Gastroesophageal sphincter (tissue), 4 donors: ENCODE measurements at regions not wholly inside any gene's neighbourhood (a gene's known extent, or its start where the extent isn't known, plus 50 kb on each side); places are given as distances from the start of the nearest gene placed in this dataset.

Source experiments
- ATAC-seq: fragments of 150-250 bp; one replicate; pipeline ENCODE4 v1.9.1; 2016; ENCODE audit warnings: mild to moderate bottlenecking, moderate library complexity
- H3K27ac ChIP-seq, 4 donors: fragments of 200-600 bp; sonication (generic) in 3 of 4; 1 replicate in 3 of 4; 2 replicates in 1 of 4; pipeline ENCODE4 v1.5.1; 2016 to 2019
- H3K27me3 ChIP-seq: fragments of 200-600 bp; sonication (generic); one replicate; pipeline ENCODE4 v1.5.1; 2019
- H3K36me3 ChIP-seq, 2 donors: fragments of 200-600 bp; sonication (generic); one replicate each; pipeline ENCODE4 v1.5.1; 2019; ENCODE audit warnings: control low read depth in 1 of 2
- H3K4me1 ChIP-seq, 3 donors: fragments of 200-600 bp; sonication (generic); 1 replicate in 2 of 3; 2 replicates in 1 of 3; pipeline ENCODE4 v1.5.1; 2016 to 2019; ENCODE audit warnings: control low read depth in 2 of 3
- H3K4me3 ChIP-seq, 2 donors: fragments of 200-600 bp; sonication (generic); one replicate each; pipeline ENCODE4 v1.5.1; 2019; ENCODE audit warnings: mild to moderate bottlenecking in 1 of 2, moderate library complexity in 1 of 2
- H3K9me3 ChIP-seq, 3 donors: fragments of 200-600 bp; sonication (generic); one replicate each; pipeline ENCODE4 v1.5.1; 2017 to 2019; ENCODE audit warnings: control low read depth in 2 of 3
- EP300 ChIP-seq: sonication (generic); formaldehyde crosslinking; IDR thresholded peaks from one replicate; pipeline ENCODE4 v1.6.1; 2017; ENCODE audit warnings: antibody characterized with exemption, mild to moderate bottlenecking
- POLR2A ChIP-seq, 2 donors: fragments of 450-650 bp; IDR thresholded peaks; one replicate each; pipeline ENCODE4 v1.6.1; 2017; ENCODE audit warnings: antibody characterized with exemption in 2 of 2, mild to moderate bottlenecking in 2 of 2, moderate library complexity in 1 of 2
- POLR2AphosphoS5 ChIP-seq: sonication (generic); formaldehyde crosslinking; IDR thresholded peaks from one replicate; pipeline ENCODE4 v1.6.1; 2017; ENCODE audit warnings: antibody characterized with exemption
- whole genome bisulfite sequencing, 2 donors: methylation state at CpG; one replicate each; pipeline ENCODE4 v1.1.5; 2018; ENCODE audit warnings: low coverage in 1 of 2; 5-methylcytosine and 5-hydroxymethylcytosine counted together
- TF ChIP-seq, protein P1 (sequence below), 4 experiments: fragments of 200-600 bp in 2 of 4; fragments of 450-650 bp in 2 of 4; sonication (generic) in 1 of 4; IDR thresholded peaks; one replicate each; pipeline ENCODE4 v1.5.1; 2017 to 2019; ENCODE audit warnings: antibody characterized with exemption in 4 of 4, mild to moderate bottlenecking in 2 of 4, moderate library complexity in 2 of 4

GRCh38 chr5:3381206-3381825, 214.3 kb upstream of the IRX1 start:
- no CpG with 5 or more reads among the region's 15 CpGs for WGBS, 2 donors
- no peak overlapping the region for H3K27ac ChIP-seq
- no peak overlapping the region for H3K4me3 ChIP-seq
- no peak for ATAC-seq
- no peaks in the 10 kb centered on the region for H3K4me1 ChIP-seq
- no peaks in the 10 kb centered on the region for H3K36me3 ChIP-seq
- TF ChIP-seq, protein P1, sequence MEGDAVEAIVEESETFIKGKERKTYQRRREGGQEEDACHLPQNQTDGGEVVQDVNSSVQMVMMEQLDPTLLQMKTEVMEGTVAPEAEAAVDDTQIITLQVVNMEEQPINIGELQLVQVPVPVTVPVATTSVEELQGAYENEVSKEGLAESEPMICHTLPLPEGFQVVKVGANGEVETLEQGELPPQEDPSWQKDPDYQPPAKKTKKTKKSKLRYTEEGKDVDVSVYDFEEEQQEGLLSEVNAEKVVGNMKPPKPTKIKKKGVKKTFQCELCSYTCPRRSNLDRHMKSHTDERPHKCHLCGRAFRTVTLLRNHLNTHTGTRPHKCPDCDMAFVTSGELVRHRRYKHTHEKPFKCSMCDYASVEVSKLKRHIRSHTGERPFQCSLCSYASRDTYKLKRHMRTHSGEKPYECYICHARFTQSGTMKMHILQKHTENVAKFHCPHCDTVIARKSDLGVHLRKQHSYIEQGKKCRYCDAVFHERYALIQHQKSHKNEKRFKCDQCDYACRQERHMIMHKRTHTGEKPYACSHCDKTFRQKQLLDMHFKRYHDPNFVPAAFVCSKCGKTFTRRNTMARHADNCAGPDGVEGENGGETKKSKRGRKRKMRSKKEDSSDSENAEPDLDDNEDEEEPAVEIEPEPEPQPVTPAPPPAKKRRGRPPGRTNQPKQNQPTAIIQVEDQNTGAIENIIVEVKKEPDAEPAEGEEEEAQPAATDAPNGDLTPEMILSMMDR (IDR thresholded peaks at IDR 0.05) = no peak
- TF ChIP-seq POLR2A (IDR thresholded peaks at IDR 0.05) = no peak
- TF ChIP-seq POLR2AphosphoS5 = no peak
- TF ChIP-seq EP300 = no peak
- H3K27me3 ChIP-seq = peaks cover 11% of the 10 kb centered on the region
- peaks cover 0 to 8% (median 0%) of the 10 kb centered on the region in 3 donors for H3K9me3 ChIP-seq

DNA sequence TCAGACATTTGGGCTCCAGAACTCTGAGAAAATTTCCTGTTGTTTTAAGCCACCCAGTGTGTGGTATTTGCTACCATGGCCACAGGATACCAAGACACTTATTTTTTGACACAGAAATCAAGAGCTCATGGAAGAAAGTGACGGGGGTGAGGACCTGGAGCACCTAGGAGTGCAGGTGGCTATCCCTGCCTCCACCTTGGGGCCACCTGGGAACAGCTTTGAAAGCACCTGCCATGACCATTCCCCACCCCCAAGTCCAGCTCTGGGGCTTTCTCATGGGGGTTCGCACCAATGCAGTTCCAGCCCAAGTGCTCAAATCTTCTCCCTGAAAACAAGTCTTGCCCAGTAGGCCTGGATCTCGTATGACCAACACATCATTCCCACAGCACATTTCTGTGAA, 214.9 kb upstream of the IRX1 start:
- peaks cover 0 to 8% (median 0%) of the 10 kb centered on the region in 3 donors for H3K9me3 ChIP-seq
- no peaks in the 10 kb centered on the region for H3K36me3 ChIP-seq
- 74 to 83% methylated on average over 1 to 3 of the region's 3 CpGs for WGBS, 2 donors
- H3K27ac ChIP-seq = no peak overlapping the region
- TF ChIP-seq POLR2AphosphoS5 (no peak), POLR2A (IDR thresholded peaks at IDR 0.05) (no peak), EP300 (no peak)
- TF ChIP-seq, protein P1 (IDR thresholded peaks at IDR 0.05) = no peak
- peaks cover 11% of the 10 kb centered on the region for H3K27me3 ChIP-seq
- ATAC-seq = no peak
- H3K4me1 ChIP-seq = no peaks in the 10 kb centered on the region
- H3K4me3 ChIP-seq = no peak overlapping the region

GRCh38 chr5:3377831-3378230, 217.8 kb upstream of the IRX1 start:
- Histone ChIP-seq H3K27ac (no peak overlapping the region), H3K4me3 (no peak overlapping the region), H3K27me3 (peaks cover 11% of the 10 kb centered on the region), H3K36me3 (no peaks in the 10 kb centered on the region), H3K9me3 (peaks cover 0 to 16% (median 0%) of the 10 kb centered on the region in 3 donors), H3K4me1 (no peaks in the 10 kb centered on the region)
- WGBS, 2 donors = 86% methylated on average over 4 of the region's 5 CpGs; no CpG with 5 or more reads in 1 of the 2 donors
- no peak for ATAC-seq
- TF ChIP-seq POLR2A (IDR thresholded peaks at IDR 0.05) (no peak), EP300 (no peak)
- TF ChIP-seq, protein P1 (IDR thresholded peaks at IDR 0.05) = no peak

DNA sequence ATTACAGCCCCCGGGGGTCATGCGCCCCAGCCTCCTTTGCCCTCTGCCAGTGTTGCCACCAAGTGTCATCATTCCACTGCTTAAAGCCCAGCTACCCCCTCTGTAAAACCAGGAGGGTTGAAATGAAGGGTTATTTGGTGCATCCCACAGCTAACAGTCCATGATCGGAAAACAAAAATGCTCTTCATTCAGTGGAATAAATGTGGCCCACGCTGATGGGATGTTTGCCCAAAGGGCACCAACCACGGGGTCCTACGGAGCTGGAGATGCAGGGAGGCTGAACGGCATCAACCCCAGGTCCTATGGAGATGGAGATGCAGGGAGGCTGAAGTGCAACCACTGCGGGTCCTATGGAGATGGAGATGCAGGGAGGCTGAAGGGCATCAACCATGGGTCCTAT, 218.5 kb upstream of the IRX1 start:
- Histone ChIP-seq H3K27me3 (peaks cover 11% of the 10 kb centered on the region), H3K27ac (no peak overlapping the region), H3K4me3 (no peak overlapping the region), H3K4me1 (no peaks in the 10 kb centered on the region), H3K9me3 (peaks cover 0 to 19% (median 0%) of the 10 kb centered on the region in 3 donors), H3K36me3 (no peaks in the 10 kb centered on the region)
- WGBS, 2 donors = 88 to 92% methylated on average over 2 to 6 of the region's 8 CpGs
- no peak for ATAC-seq
- TF ChIP-seq POLR2A (IDR thresholded peaks at IDR 0.05) = no peak
- TF ChIP-seq, protein P1 (IDR thresholded peaks at IDR 0.05) = no peak

GRCh38 chr5:3376611-3377010, 219.0 kb upstream of the IRX1 start:
- Histone ChIP-seq H3K36me3 (no peaks in the 10 kb centered on the region), H3K9me3 (peaks cover 0 to 25% (median 0%) of the 10 kb centered on the region in 3 donors), H3K27ac (no peak overlapping the region), H3K4me1 (no peaks in the 10 kb centered on the region), H3K4me3 (no peak overlapping the region), H3K27me3 (peaks cover 11% of the 10 kb centered on the region)
- WGBS, 2 donors = 57 to 60% methylated on average over 2 to 4 of the region's 6 CpGs
- no peak for TF ChIP-seq POLR2A (IDR thresholded peaks at IDR 0.05)
- TF ChIP-seq, protein P1 (IDR thresholded peaks at IDR 0.05) = no peak
- TF ChIP-seq EP300 = no peak
- no peak for TF ChIP-seq POLR2AphosphoS5
- ATAC-seq = no peak
